ENCODE measurements at regions not wholly inside any gene's neighbourhood (a gene's known extent, or its start where the extent isn't known, plus 50 kb on each side); places are given as distances from the start of the nearest gene placed in this dataset.

- TF ChIP-seq, protein P1, sequence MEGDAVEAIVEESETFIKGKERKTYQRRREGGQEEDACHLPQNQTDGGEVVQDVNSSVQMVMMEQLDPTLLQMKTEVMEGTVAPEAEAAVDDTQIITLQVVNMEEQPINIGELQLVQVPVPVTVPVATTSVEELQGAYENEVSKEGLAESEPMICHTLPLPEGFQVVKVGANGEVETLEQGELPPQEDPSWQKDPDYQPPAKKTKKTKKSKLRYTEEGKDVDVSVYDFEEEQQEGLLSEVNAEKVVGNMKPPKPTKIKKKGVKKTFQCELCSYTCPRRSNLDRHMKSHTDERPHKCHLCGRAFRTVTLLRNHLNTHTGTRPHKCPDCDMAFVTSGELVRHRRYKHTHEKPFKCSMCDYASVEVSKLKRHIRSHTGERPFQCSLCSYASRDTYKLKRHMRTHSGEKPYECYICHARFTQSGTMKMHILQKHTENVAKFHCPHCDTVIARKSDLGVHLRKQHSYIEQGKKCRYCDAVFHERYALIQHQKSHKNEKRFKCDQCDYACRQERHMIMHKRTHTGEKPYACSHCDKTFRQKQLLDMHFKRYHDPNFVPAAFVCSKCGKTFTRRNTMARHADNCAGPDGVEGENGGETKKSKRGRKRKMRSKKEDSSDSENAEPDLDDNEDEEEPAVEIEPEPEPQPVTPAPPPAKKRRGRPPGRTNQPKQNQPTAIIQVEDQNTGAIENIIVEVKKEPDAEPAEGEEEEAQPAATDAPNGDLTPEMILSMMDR (conservative IDR thresholded peaks at IDR 0.05; ENCODE audit: low read depth, low read length) = no peak
- peak; percentile 27; the same call in 1 of the 2 replicates for TF ChIP-seq POLR2A (IDR thresholded peaks at IDR 0.05; ENCODE audit: low read depth, low read length)
- no peak for TF ChIP-seq CEBPB (IDR thresholded peaks at IDR 0.05; ENCODE audit: low read depth, low read length)
- TF ChIP-seq CHD1 (IDR thresholded peaks at IDR 0.05; ENCODE audit: low read depth, low read length) = no peak
- TF ChIP-seq RAD21 (IDR thresholded peaks at IDR 0.05; ENCODE audit: low read length) = no peak
- no peak for TF ChIP-seq BHLHE40 (IDR thresholded peaks at IDR 0.05; ENCODE audit: low read depth, low read length)
- TF ChIP-seq SMC3 (IDR thresholded peaks at IDR 0.05; ENCODE audit: low read depth, low read length) = no peak
- TF ChIP-seq MAFK (IDR thresholded peaks at IDR 0.05; ENCODE audit: low read depth, low read length) = no peak
- TF ChIP-seq RFX5 (IDR thresholded peaks at IDR 0.05; ENCODE audit: low read depth, low read length) = no peak
- TF ChIP-seq FOS (IDR thresholded peaks at IDR 0.05; ENCODE audit: low read depth, low read length) = no peak
- no peak for TF ChIP-seq MXI1 (IDR thresholded peaks at IDR 0.05; ENCODE audit: borderline replicate concordance, low read depth, low read length)
- TF ChIP-seq, protein P2, sequence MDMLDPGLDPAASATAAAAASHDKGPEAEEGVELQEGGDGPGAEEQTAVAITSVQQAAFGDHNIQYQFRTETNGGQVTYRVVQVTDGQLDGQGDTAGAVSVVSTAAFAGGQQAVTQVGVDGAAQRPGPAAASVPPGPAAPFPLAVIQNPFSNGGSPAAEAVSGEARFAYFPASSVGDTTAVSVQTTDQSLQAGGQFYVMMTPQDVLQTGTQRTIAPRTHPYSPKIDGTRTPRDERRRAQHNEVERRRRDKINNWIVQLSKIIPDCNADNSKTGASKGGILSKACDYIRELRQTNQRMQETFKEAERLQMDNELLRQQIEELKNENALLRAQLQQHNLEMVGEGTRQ (IDR thresholded peaks at IDR 0.05; ENCODE audit: low read depth, low read length) = no peak
- no peak for TF ChIP-seq RCOR1 (IDR thresholded peaks at IDR 0.05; ENCODE audit: insufficient replicate concordance, low read length)
Measured at GRCh38 chr2:240319221-240319854, 116.1 kb upstream of the GPC1 start.

Measured in IMR-90 (cell line).